Mammary epithelial cell (primary cell): ENCODE measurements at regions not wholly inside any gene's neighbourhood (a gene's known extent, or its start where the extent isn't known, plus 50 kb on each side); places are given as distances from the start of the nearest gene placed in this dataset.

ENCODE experiments used
- CTCF ChIP-seq, 2 donors: IDR thresholded peaks in 1 of 2; conservative IDR thresholded peaks in 1 of 2; 2 replicates each; pipeline ENCODE4 v1.5.1; 2011 to 2012; ENCODE audit warnings: inconsistent platforms in 2 of 2, low read length in 2 of 2, mild to moderate bottlenecking in 2 of 2, control low read depth in 1 of 2, low read depth in 1 of 2; ENCODE audit not compliant: insufficient read depth in 1 of 2; ENCODE audit errors: extremely low read depth in 1 of 2
- EZH2 ChIP-seq: IDR thresholded peaks from 2 replicates; pipeline ENCODE4 v1.6.1; 2012; ENCODE audit warnings: low read length, inconsistent platforms, borderline replicate concordance

- TF ChIP-seq CTCF (conservative IDR thresholded peaks at IDR 0.05 in 1 of 2, IDR thresholded peaks at IDR 0.05 in 1 of 2; ENCODE audit: extremely low read depth in 1 of 2, insufficient read depth in 1 of 2, low read depth in 1 of 2, low read length in 2 of 2) (no peak), EZH2 (no peak)
Observed at GRCh38 chr5:75951158-75951557, 132.0 kb upstream of the SV2C start.
